Loucy (cell line): ENCODE measurements at regions not wholly inside any gene's neighbourhood (a gene's known extent, or its start where the extent isn't known, plus 50 kb on each side); places are given as distances from the start of the nearest gene placed in this dataset.

Experiments used
- EZH2phosphoT487 ChIP-seq: fragments of 200-600 bp; IDR thresholded peaks from 2 replicates; pipeline ENCODE4 v1.6.1; 2018; ENCODE audit warnings: antibody characterized with exemption, mild to moderate bottlenecking, moderate library complexity, borderline replicate concordance
- TF ChIP-seq, protein P1 (sequence below): fragments of 200-600 bp; sonication (generic); conservative IDR thresholded peaks from 2 replicates; pipeline ENCODE4 v1.5.1; 2014; ENCODE audit warnings: mild to moderate bottlenecking, antibody characterized with exemption, low read length

DNA sequence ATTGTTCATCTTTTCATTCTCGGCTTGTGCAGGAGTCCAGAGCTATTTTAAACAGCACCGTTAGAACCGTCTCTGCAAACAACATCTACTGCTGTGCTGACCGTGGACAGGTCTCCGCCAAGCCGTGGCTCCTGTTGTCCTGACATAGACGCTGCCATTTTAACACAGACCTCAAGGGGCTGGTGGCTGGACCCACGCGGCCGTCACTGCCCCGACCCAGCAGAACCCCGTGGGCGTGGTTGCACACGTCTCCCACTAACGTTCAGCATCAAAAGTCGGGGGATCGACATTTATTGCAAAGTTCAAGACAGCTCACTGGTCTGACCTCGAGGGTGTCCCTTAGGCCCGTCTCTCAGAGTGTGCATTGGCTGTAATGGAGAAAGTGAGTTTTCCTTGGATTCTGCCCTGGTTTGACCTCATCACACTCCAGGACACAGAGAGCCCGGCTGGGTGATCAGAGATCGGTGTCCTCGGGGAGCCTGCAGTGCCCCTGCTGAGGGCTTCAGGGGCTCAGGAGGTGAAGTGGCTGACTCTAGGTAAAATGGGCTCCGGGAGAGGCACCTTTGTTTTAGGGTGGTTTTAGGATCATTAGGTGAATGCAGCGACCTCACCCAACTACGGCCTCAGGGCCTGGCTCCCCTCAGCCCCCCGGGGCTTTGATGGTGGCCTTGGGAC lies 363.2 kb downstream of the THBS2 start:
- TF ChIP-seq, protein P1, sequence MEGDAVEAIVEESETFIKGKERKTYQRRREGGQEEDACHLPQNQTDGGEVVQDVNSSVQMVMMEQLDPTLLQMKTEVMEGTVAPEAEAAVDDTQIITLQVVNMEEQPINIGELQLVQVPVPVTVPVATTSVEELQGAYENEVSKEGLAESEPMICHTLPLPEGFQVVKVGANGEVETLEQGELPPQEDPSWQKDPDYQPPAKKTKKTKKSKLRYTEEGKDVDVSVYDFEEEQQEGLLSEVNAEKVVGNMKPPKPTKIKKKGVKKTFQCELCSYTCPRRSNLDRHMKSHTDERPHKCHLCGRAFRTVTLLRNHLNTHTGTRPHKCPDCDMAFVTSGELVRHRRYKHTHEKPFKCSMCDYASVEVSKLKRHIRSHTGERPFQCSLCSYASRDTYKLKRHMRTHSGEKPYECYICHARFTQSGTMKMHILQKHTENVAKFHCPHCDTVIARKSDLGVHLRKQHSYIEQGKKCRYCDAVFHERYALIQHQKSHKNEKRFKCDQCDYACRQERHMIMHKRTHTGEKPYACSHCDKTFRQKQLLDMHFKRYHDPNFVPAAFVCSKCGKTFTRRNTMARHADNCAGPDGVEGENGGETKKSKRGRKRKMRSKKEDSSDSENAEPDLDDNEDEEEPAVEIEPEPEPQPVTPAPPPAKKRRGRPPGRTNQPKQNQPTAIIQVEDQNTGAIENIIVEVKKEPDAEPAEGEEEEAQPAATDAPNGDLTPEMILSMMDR, result no peak
- TF ChIP-seq EZH2phosphoT487, result no peak
